HL-60 (cell line): ENCODE measurements at regions not wholly inside any gene's neighbourhood (a gene's known extent, or its start where the extent isn't known, plus 50 kb on each side); places are given as distances from the start of the nearest gene placed in this dataset.

Source experiments
- DNase-seq, 2 experiments: peaks; one replicate each; pipeline ENCODE4 v3.0.0-alpha.2; 2010 to 2020; ENCODE audit warnings: low read depth in 1 of 2, low spot score in 1 of 2
- H3K27ac ChIP-seq: fragments of 250-450 bp; sonication (Bioruptor Pico); replicated peaks from 2 replicates; pipeline ENCODE4 v1.5.1; 2020; ENCODE audit warnings: mild to moderate bottlenecking, moderate library complexity
- H3K27me3 ChIP-seq: fragments of 250-450 bp; sonication (Bioruptor Pico); 2 replicates; pipeline ENCODE4 v1.5.1; 2021; ENCODE audit warnings: mild to moderate bottlenecking, moderate library complexity; ENCODE audit not compliant: insufficient read depth, poor library complexity, severe bottlenecking
- H3K4me3 ChIP-seq: replicated peaks from 2 replicates; pipeline ENCODE4 v1.5.1; 2011; ENCODE audit warnings: mild to moderate bottlenecking, control low read depth, low read length; ENCODE audit not compliant: insufficient read depth
- CTCF ChIP-seq: IDR thresholded peaks from one replicate; pipeline ENCODE4 v1.5.1; 2011; ENCODE audit warnings: low read length, control low read depth, inconsistent platforms; ENCODE audit not compliant: insufficient read depth
- GABPA ChIP-seq: IDR thresholded peaks from 2 replicates; pipeline ENCODE4 v1.6.1; 2012; ENCODE audit warnings: low read depth
- POLR2AphosphoS5 ChIP-seq: IDR thresholded peaks from 2 replicates; pipeline ENCODE4 v1.6.1; 2012; ENCODE audit warnings: low read depth
- REST ChIP-seq: IDR thresholded peaks from 2 replicates; pipeline ENCODE4 v1.6.1; 2012; ENCODE audit warnings: low read depth; ENCODE audit not compliant: insufficient replicate concordance
- SPI1 ChIP-seq: IDR thresholded peaks from 2 replicates; pipeline ENCODE4 v1.6.1; 2012; ENCODE audit warnings: low read depth, mild to moderate bottlenecking, borderline replicate concordance

- Histone ChIP-seq H3K27me3 (no peaks in the 10 kb centered on the region), H3K4me3 (no peak overlapping the region), H3K27ac (no peak overlapping the region)
- DNase-seq: no peak
- TF ChIP-seq REST (no peak), POLR2AphosphoS5 (no peak), GABPA (no peak), CTCF (no peak), SPI1 (no peak)
Observed at GRCh38 chr13:112143046-112143752, 76.2 kb downstream of the SOX1 start.

DNA sequence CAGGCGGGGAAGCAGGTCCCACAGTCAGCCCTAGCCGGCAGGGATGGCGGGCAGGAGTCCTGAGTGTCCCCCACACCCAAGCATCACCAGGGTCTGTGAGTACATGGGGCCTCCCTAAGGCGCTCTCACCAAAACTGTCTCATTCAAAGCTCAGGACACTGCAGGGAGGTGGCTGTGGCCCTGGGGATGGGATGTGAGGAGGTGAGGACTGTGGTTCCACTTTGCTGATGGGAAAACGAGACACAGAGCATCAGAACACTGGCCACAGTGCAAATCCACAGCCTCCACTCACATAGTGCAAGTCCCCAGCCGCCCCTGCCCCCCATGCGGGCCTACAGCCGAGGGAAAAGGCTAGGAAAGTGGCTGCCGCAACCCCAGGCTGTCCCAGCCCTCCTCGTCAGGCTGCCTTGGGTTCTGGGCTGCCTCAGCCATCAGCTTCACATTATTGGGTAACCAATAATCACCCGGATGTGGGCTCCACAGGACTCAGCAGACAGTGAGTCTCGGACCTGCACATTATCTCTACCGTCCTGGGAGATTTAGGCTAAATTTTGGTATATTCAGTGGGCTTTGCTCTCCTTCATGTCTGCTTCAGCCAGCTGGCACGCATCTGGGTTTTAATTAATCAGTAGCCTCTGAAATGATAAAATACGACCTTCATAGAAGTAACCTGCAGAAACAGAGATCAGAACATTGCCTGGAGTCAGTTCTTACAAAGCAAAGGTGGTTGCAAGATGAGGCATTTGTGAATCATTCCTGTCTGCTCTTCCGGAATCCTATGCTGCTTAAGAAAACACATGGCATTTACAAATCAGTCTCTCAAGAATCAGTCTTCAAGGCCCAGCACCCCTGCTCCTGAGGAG is 77.0 kb downstream of the SOX1 start:
- Histone ChIP-seq H3K4me3 (no peak overlapping the region), H3K27me3 (no peaks in the 10 kb centered on the region), H3K27ac (no peak overlapping the region)
- TF ChIP-seq GABPA (no peak), CTCF (no peak), REST (no peak), POLR2AphosphoS5 (no peak), SPI1 (no peak)
- DNase-seq: no peak

GRCh38 chr13:112144616-112145550 is 77.9 kb downstream of the SOX1 start:
- TF ChIP-seq GABPA (no peak), CTCF (no peak), REST (no peak), POLR2AphosphoS5 (no peak), SPI1 (no peak)
- no peak for DNase-seq
- Histone ChIP-seq H3K4me3 (no peak overlapping the region), H3K27ac (no peak overlapping the region), H3K27me3 (no peaks in the 10 kb centered on the region)
